ENCODE measurements at regions not wholly inside any gene's neighbourhood (a gene's known extent, or its start where the extent isn't known, plus 50 kb on each side); places are given as distances from the start of the nearest gene placed in this dataset.

- ATAC-seq = no peak
Observed at GRCh38 chr6:105819745-105820144, 266.4 kb upstream of the PRDM1 start.

GRCh38 chr6:105818505-105818904 is 267.6 kb upstream of the PRDM1 start:
- TF ChIP-seq TOX (CRISPR knock-in tag; IDR thresholded peaks at IDR 0.05; ENCODE audit: borderline replicate concordance) (no peak), CSRNP3 (CRISPR knock-in tag; IDR thresholded peaks at IDR 0.05) (no peak), TCF4 (CRISPR knock-in tag; IDR thresholded peaks at IDR 0.05; ENCODE audit: borderline replicate concordance) (no peak)

More at GRCh38 chr6:105819745-105820144, 266.4 kb upstream of the PRDM1 start:
- TF ChIP-seq CSRNP3 (CRISPR knock-in tag; IDR thresholded peaks at IDR 0.05) = no peak
- no peak for TF ChIP-seq TCF4 (CRISPR knock-in tag; IDR thresholded peaks at IDR 0.05; ENCODE audit: borderline replicate concordance)
- TF ChIP-seq CREB5 (CRISPR knock-in tag; IDR thresholded peaks at IDR 0.05; ENCODE audit: low read depth) = no peak
- TF ChIP-seq PPARA (CRISPR knock-in tag; IDR thresholded peaks at IDR 0.05; ENCODE audit: borderline replicate concordance) = no peak
- TF ChIP-seq TOX (CRISPR knock-in tag; IDR thresholded peaks at IDR 0.05; ENCODE audit: borderline replicate concordance) = no peak
- no peak for TF ChIP-seq CSDC2 (CRISPR knock-in tag; IDR thresholded peaks at IDR 0.05)
- TF ChIP-seq TSHZ2 (CRISPR knock-in tag; IDR thresholded peaks at IDR 0.05) = no peak
- TF ChIP-seq ESRRG (CRISPR knock-in tag; IDR thresholded peaks at IDR 0.05) = no peak
- TF ChIP-seq ZNF70 (CRISPR knock-in tag; IDR thresholded peaks at IDR 0.05) = no peak
- TF ChIP-seq ZNF565 (CRISPR knock-in tag; conservative IDR thresholded peaks at IDR 0.05; ENCODE audit: low read depth) = no peak
- no peak for TF ChIP-seq PATZ1 (CRISPR knock-in tag; IDR thresholded peaks at IDR 0.05; ENCODE audit: borderline replicate concordance)
- TF ChIP-seq ZNF8 (CRISPR knock-in tag; IDR thresholded peaks at IDR 0.05) = no peak
- no peak for TF ChIP-seq POU6F1 (CRISPR knock-in tag; IDR thresholded peaks at IDR 0.05; ENCODE audit: borderline replicate concordance, low read depth)
- TF ChIP-seq ZC3H10 (CRISPR knock-in tag; IDR thresholded peaks at IDR 0.05) = no peak
- TF ChIP-seq ARNTL (CRISPR knock-in tag; IDR thresholded peaks at IDR 0.05; ENCODE audit: borderline replicate concordance, low read depth) = no peak

GRCh38 chr6:105817961-105818360 is 268.2 kb upstream of the PRDM1 start:
- ATAC-seq = no peak
- TF ChIP-seq PATZ1 (CRISPR knock-in tag; IDR thresholded peaks at IDR 0.05; ENCODE audit: borderline replicate concordance) (no peak), ZC3H10 (CRISPR knock-in tag; IDR thresholded peaks at IDR 0.05) (no peak), GLIS3 (CRISPR knock-in tag; IDR thresholded peaks at IDR 0.05) (no peak), ZNF565 (CRISPR knock-in tag; conservative IDR thresholded peaks at IDR 0.05; ENCODE audit: low read depth) (no peak), PPARA (CRISPR knock-in tag; IDR thresholded peaks at IDR 0.05; ENCODE audit: borderline replicate concordance) (no peak), ZNF8 (CRISPR knock-in tag; IDR thresholded peaks at IDR 0.05) (no peak)

More at GRCh38 chr6:105818505-105818904, 267.6 kb upstream of the PRDM1 start:
- ATAC-seq = no peak

Data from SK-N-SH treated with all-trans-retinoic acid at 6 μM for 48 hours (cell line).